ENCODE measurements at regions not wholly inside any gene's neighbourhood (a gene's known extent, or its start where the extent isn't known, plus 50 kb on each side); places are given as distances from the start of the nearest gene placed in this dataset.

- Mint-ChIP-seq H3K27me3 (ENCODE audit: low read depth) (no peaks in the 10 kb centered on the region), H3K4me1 (peaks cover 11% of the 10 kb centered on the region), H3K4me3 (no peak overlapping the region), H3K27ac (no peak overlapping the region), H3K36me3 (no peaks in the 10 kb centered on the region), H3K9me3 (peaks cover 2% of the 10 kb centered on the region)
- no peak for DNase-seq (ENCODE audit: low spot score in 2 of 2, unreplicated experiment in 2 of 2)
- TF ChIP-seq, protein P1, sequence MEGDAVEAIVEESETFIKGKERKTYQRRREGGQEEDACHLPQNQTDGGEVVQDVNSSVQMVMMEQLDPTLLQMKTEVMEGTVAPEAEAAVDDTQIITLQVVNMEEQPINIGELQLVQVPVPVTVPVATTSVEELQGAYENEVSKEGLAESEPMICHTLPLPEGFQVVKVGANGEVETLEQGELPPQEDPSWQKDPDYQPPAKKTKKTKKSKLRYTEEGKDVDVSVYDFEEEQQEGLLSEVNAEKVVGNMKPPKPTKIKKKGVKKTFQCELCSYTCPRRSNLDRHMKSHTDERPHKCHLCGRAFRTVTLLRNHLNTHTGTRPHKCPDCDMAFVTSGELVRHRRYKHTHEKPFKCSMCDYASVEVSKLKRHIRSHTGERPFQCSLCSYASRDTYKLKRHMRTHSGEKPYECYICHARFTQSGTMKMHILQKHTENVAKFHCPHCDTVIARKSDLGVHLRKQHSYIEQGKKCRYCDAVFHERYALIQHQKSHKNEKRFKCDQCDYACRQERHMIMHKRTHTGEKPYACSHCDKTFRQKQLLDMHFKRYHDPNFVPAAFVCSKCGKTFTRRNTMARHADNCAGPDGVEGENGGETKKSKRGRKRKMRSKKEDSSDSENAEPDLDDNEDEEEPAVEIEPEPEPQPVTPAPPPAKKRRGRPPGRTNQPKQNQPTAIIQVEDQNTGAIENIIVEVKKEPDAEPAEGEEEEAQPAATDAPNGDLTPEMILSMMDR (IDR thresholded peaks at IDR 0.05; ENCODE audit: unreplicated experiment) = no peak
These were observed 455.1 kb downstream of the BTG1 start for GRCh38 chr12:91690531-91690930.

GRCh38 chr12:91687052-91688017, 458.3 kb downstream of the BTG1 start:
- Mint-ChIP-seq H3K27me3 (ENCODE audit: low read depth) (no peaks in the 10 kb centered on the region), H3K4me1 (peaks cover 11% of the 10 kb centered on the region), H3K27ac (no peak overlapping the region)

GRCh38 chr12:91685917-91686316, 459.7 kb downstream of the BTG1 start:
- no peaks in the 10 kb centered on the region for H3K27me3 Mint-ChIP-seq (ENCODE audit: low read depth)
- TF ChIP-seq, protein P1 (IDR thresholded peaks at IDR 0.05; ENCODE audit: unreplicated experiment) = no peak
- H3K4me1 Mint-ChIP-seq = peaks cover 11% of the 10 kb centered on the region
- H3K9me3 Mint-ChIP-seq = peaks cover 6% of the 10 kb centered on the region
- no peaks in the 10 kb centered on the region for H3K36me3 Mint-ChIP-seq
- H3K4me3 Mint-ChIP-seq = no peak overlapping the region
- DNase-seq (ENCODE audit: low spot score in 2 of 2, unreplicated experiment in 2 of 2) = no peak
- no peak overlapping the region for H3K27ac Mint-ChIP-seq

More at GRCh38 chr12:91687052-91688017, 458.3 kb downstream of the BTG1 start:
- TF ChIP-seq, protein P1 (IDR thresholded peaks at IDR 0.05; ENCODE audit: unreplicated experiment) = no peak
- H3K36me3 Mint-ChIP-seq = no peaks in the 10 kb centered on the region
- H3K4me3 Mint-ChIP-seq = no peak overlapping the region
- peaks cover 6% of the 10 kb centered on the region for H3K9me3 Mint-ChIP-seq
- DNase-seq (ENCODE audit: low spot score in 2 of 2, unreplicated experiment in 2 of 2) = no peak

GRCh38 chr12:91681751-91682150, 463.9 kb downstream of the BTG1 start:
- H3K4me3 Mint-ChIP-seq = no peak overlapping the region
- H3K27ac Mint-ChIP-seq = no peak overlapping the region
- TF ChIP-seq, protein P1 (IDR thresholded peaks at IDR 0.05; ENCODE audit: unreplicated experiment) = no peak
- no peaks in the 10 kb centered on the region for H3K27me3 Mint-ChIP-seq (ENCODE audit: low read depth)
- H3K4me1 Mint-ChIP-seq = no peaks in the 10 kb centered on the region
- no peak for DNase-seq (ENCODE audit: low spot score in 2 of 2, unreplicated experiment in 2 of 2)
- H3K36me3 Mint-ChIP-seq = no peaks in the 10 kb centered on the region
- H3K9me3 Mint-ChIP-seq = peaks cover 10% of the 10 kb centered on the region

GRCh38 chr12:91680864-91681263, 464.8 kb downstream of the BTG1 start:
- H3K4me3 Mint-ChIP-seq = no peak overlapping the region
- no peaks in the 10 kb centered on the region for H3K4me1 Mint-ChIP-seq
- TF ChIP-seq, protein P1 (IDR thresholded peaks at IDR 0.05; ENCODE audit: unreplicated experiment) = no peak
- DNase-seq (ENCODE audit: low spot score in 2 of 2, unreplicated experiment in 2 of 2) = no peak
- H3K27ac Mint-ChIP-seq = no peak overlapping the region
- H3K9me3 Mint-ChIP-seq = peaks cover 10% of the 10 kb centered on the region
- H3K27me3 Mint-ChIP-seq (ENCODE audit: low read depth) = no peaks in the 10 kb centered on the region
- no peaks in the 10 kb centered on the region for H3K36me3 Mint-ChIP-seq

Data from mesothelial cell of epicardium (in vitro differentiated cells).